H1 (cell line): ENCODE measurements at regions not wholly inside any gene's neighbourhood (a gene's known extent, or its start where the extent isn't known, plus 50 kb on each side); places are given as distances from the start of the nearest gene placed in this dataset.

Experiments
- EGR1 ChIP-seq: IDR thresholded peaks from 2 replicates; pipeline ENCODE4 v1.6.1; 2011; ENCODE audit warnings: low read depth, low read length, borderline replicate concordance
- EP300 ChIP-seq, 2 experiments: IDR thresholded peaks; 1 replicate in 1 of 2; 2 replicates in 1 of 2; pipeline ENCODE4 v1.6.1; 2011 to 2012; ENCODE audit warnings: low read depth in 2 of 2, low read length in 2 of 2, mild to moderate bottlenecking in 2 of 2, borderline replicate concordance in 1 of 2, inconsistent platforms in 1 of 2, moderate library complexity in 1 of 2
- HDAC6 ChIP-seq: IDR thresholded peaks from one replicate; pipeline ENCODE4 v1.7.1; 2012; ENCODE audit warnings: low read depth, mild to moderate bottlenecking, inconsistent platforms, low read length, moderate library complexity
- JUND ChIP-seq: IDR thresholded peaks from 2 replicates; pipeline ENCODE4 v1.6.1; 2011; ENCODE audit warnings: mild to moderate bottlenecking, improper control_type of control experiment, low read length
- KDM1A ChIP-seq: fragments of 200-600, 300-600 bp; sonication (generic); IDR thresholded peaks from 2 replicates; pipeline ENCODE4 v1.7.1; 2016; ENCODE audit warnings: mild to moderate bottlenecking, low read length, borderline replicate concordance
- NANOG ChIP-seq: IDR thresholded peaks from 2 replicates; pipeline ENCODE4 v1.6.1; 2011; ENCODE audit warnings: low read length, low read depth, mild to moderate bottlenecking, inconsistent platforms; ENCODE audit not compliant: insufficient read depth, poor library complexity, severe bottlenecking
- POU5F1 ChIP-seq: IDR thresholded peaks from 2 replicates; pipeline ENCODE4 v1.6.1; 2011; ENCODE audit warnings: low read depth, mild to moderate bottlenecking, low read length, moderate library complexity
- SAP30 ChIP-seq: fragments of 300-600 bp; sonication (generic); IDR thresholded peaks from 2 replicates; pipeline ENCODE4 v1.7.1; 2012; ENCODE audit warnings: low read length, moderate library complexity, mild to moderate bottlenecking, inconsistent platforms; ENCODE audit not compliant: insufficient read depth, insufficient replicate concordance
- TF ChIP-seq, protein P1 (sequence below): fragments of 300-600 bp; sonication (generic); IDR thresholded peaks from 2 replicates; pipeline ENCODE4 v1.7.1; 2012; ENCODE audit warnings: low read length, moderate library complexity, mild to moderate bottlenecking, inconsistent platforms; ENCODE audit not compliant: insufficient replicate concordance

DNA sequence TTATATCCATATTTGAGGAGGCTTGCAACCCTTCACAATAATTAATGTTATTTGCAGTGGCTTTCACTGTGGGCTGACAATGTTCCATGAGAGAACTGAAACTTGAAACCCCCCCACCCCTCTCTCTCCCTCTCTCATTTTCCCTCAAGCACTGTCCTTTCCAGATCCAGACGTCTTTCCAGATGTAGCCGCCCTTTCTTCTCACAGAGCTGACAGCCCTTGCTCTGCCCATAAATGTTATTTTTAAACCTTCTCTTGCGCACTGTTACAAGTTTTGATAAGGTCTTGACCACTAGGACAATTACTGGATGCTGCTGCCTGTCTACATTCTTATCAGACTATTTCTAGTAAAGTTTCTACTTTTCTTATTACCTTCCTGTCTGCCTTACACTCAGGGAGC, 91.4 kb upstream of the LINC00305 start (continued):
- TF ChIP-seq, protein P1, sequence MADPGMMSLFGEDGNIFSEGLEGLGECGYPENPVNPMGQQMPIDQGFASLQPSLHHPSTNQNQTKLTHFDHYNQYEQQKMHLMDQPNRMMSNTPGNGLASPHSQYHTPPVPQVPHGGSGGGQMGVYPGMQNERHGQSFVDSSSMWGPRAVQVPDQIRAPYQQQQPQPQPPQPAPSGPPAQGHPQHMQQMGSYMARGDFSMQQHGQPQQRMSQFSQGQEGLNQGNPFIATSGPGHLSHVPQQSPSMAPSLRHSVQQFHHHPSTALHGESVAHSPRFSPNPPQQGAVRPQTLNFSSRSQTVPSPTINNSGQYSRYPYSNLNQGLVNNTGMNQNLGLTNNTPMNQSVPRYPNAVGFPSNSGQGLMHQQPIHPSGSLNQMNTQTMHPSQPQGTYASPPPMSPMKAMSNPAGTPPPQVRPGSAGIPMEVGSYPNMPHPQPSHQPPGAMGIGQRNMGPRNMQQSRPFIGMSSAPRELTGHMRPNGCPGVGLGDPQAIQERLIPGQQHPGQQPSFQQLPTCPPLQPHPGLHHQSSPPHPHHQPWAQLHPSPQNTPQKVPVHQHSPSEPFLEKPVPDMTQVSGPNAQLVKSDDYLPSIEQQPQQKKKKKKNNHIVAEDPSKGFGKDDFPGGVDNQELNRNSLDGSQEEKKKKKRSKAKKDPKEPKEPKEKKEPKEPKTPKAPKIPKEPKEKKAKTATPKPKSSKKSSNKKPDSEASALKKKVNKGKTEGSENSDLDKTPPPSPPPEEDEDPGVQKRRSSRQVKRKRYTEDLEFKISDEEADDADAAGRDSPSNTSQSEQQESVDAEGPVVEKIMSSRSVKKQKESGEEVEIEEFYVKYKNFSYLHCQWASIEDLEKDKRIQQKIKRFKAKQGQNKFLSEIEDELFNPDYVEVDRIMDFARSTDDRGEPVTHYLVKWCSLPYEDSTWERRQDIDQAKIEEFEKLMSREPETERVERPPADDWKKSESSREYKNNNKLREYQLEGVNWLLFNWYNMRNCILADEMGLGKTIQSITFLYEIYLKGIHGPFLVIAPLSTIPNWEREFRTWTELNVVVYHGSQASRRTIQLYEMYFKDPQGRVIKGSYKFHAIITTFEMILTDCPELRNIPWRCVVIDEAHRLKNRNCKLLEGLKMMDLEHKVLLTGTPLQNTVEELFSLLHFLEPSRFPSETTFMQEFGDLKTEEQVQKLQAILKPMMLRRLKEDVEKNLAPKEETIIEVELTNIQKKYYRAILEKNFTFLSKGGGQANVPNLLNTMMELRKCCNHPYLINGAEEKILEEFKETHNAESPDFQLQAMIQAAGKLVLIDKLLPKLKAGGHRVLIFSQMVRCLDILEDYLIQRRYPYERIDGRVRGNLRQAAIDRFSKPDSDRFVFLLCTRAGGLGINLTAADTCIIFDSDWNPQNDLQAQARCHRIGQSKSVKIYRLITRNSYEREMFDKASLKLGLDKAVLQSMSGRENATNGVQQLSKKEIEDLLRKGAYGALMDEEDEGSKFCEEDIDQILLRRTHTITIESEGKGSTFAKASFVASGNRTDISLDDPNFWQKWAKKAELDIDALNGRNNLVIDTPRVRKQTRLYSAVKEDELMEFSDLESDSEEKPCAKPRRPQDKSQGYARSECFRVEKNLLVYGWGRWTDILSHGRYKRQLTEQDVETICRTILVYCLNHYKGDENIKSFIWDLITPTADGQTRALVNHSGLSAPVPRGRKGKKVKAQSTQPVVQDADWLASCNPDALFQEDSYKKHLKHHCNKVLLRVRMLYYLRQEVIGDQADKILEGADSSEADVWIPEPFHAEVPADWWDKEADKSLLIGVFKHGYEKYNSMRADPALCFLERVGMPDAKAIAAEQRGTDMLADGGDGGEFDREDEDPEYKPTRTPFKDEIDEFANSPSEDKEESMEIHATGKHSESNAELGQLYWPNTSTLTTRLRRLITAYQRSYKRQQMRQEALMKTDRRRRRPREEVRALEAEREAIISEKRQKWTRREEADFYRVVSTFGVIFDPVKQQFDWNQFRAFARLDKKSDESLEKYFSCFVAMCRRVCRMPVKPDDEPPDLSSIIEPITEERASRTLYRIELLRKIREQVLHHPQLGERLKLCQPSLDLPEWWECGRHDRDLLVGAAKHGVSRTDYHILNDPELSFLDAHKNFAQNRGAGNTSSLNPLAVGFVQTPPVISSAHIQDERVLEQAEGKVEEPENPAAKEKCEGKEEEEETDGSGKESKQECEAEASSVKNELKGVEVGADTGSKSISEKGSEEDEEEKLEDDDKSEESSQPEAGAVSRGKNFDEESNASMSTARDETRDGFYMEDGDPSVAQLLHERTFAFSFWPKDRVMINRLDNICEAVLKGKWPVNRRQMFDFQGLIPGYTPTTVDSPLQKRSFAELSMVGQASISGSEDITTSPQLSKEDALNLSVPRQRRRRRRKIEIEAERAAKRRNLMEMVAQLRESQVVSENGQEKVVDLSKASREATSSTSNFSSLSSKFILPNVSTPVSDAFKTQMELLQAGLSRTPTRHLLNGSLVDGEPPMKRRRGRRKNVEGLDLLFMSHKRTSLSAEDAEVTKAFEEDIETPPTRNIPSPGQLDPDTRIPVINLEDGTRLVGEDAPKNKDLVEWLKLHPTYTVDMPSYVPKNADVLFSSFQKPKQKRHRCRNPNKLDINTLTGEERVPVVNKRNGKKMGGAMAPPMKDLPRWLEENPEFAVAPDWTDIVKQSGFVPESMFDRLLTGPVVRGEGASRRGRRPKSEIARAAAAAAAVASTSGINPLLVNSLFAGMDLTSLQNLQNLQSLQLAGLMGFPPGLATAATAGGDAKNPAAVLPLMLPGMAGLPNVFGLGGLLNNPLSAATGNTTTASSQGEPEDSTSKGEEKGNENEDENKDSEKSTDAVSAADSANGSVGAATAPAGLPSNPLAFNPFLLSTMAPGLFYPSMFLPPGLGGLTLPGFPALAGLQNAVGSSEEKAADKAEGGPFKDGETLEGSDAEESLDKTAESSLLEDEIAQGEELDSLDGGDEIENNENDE = no peak
- TF ChIP-seq NANOG (no peak), POU5F1 (no peak), HDAC6 (no peak), EGR1 (no peak), JUND (no peak), KDM1A (no peak), EP300 (IDR thresholded peaks at IDR 0.05; ENCODE audit: borderline replicate concordance in 1 of 2, low read depth in 2 of 2, low read length in 2 of 2) (no peak), SAP30 (no peak)
